HEK293T (cell line): ENCODE measurements at regions not wholly inside any gene's neighbourhood (a gene's known extent, or its start where the extent isn't known, plus 50 kb on each side); places are given as distances from the start of the nearest gene placed in this dataset.

Experiments
- CTCF ChIA-PET: fragments of 350-600 bp; formaldehyde crosslinking; extraction: SDS; loops from one replicate; lab custom pipeline; 2021; ENCODE audit warnings: antibody characterized with exemption, inconsistent platforms; lab: Yijun Ruan, JAX
- POLR2A ChIA-PET: fragments of 350-600 bp; formaldehyde crosslinking; extraction: SDS; loops from one replicate; lab custom pipeline; 2020; ENCODE audit warnings: antibody characterized with exemption, inconsistent platforms; lab: Yijun Ruan, JAX
- DNase-seq: peaks from one replicate; pipeline ENCODE4 v3.0.0; 2012; ENCODE audit warnings: mixed read lengths; ENCODE audit errors: extremely low spot score
- ARNT ChIP-seq: fragments of 450-650 bp; IDR thresholded peaks from 2 replicates; pipeline ENCODE4 v1.6.1; 2017; ENCODE audit warnings: mild to moderate bottlenecking
- BHLHE40 ChIP-seq: fragments of 450-650 bp; IDR thresholded peaks from 2 replicates; pipeline ENCODE4 v1.6.1; 2016; ENCODE audit warnings: mild to moderate bottlenecking, moderate library complexity, borderline replicate concordance
- CTBP1 ChIP-seq: fragments of 450-650 bp; IDR thresholded peaks from 2 replicates; pipeline ENCODE4 v1.6.1; 2016; ENCODE audit warnings: borderline replicate concordance
- ELF4 ChIP-seq: fragments of 450-650 bp; IDR thresholded peaks from 2 replicates; pipeline ENCODE4 v1.6.1; 2017; ENCODE audit warnings: antibody characterized with exemption
- FOXA1 ChIP-seq: fragments of 450-650 bp; IDR thresholded peaks from 2 replicates; pipeline ENCODE4 v1.6.1; 2016; ENCODE audit warnings: mild to moderate bottlenecking
- FOXK2 ChIP-seq: fragments of 450-650 bp; IDR thresholded peaks from 2 replicates; pipeline ENCODE4 v1.6.1; 2016; ENCODE audit warnings: mild to moderate bottlenecking
- FOXM1 ChIP-seq: fragments of 450-650 bp; IDR thresholded peaks from 2 replicates; pipeline ENCODE4 v1.6.1; 2017; ENCODE audit warnings: mild to moderate bottlenecking, borderline replicate concordance
- HDGF ChIP-seq: fragments of 450-650 bp; IDR thresholded peaks from 2 replicates; pipeline ENCODE4 v1.6.1; 2017; ENCODE audit warnings: antibody characterized with exemption, borderline replicate concordance
- L3MBTL2 ChIP-seq: fragments of 450-650 bp; conservative IDR thresholded peaks from 2 replicates; pipeline ENCODE4 v1.6.1; 2016; ENCODE audit warnings: mild to moderate bottlenecking
- LEF1 ChIP-seq: fragments of 450-650 bp; IDR thresholded peaks from 2 replicates; pipeline ENCODE4 v1.6.1; 2017; ENCODE audit warnings: mild to moderate bottlenecking, borderline replicate concordance
- NFRKB ChIP-seq: fragments of 450-650 bp; IDR thresholded peaks from 2 replicates; pipeline ENCODE4 v1.6.1; 2016; ENCODE audit warnings: mild to moderate bottlenecking, moderate library complexity
- SP1 ChIP-seq: fragments of 450-650 bp; IDR thresholded peaks from 2 replicates; pipeline ENCODE4 v1.6.1; 2017
- SUZ12 ChIP-seq: fragments of 450-650 bp; IDR thresholded peaks from 2 replicates; pipeline ENCODE4 v1.6.1; 2016; ENCODE audit warnings: mild to moderate bottlenecking
- TARDBP ChIP-seq: fragments of 450-650 bp; IDR thresholded peaks from 2 replicates; pipeline ENCODE4 v1.6.1; 2016
- ZNF384 ChIP-seq: fragments of 450-650 bp; IDR thresholded peaks from 2 replicates; pipeline ENCODE4 v1.6.1; 2016
- TF ChIP-seq, protein P1 (sequence below): fragments of 450-650 bp; IDR thresholded peaks from 2 replicates; pipeline ENCODE4 v1.6.1; 2016

DNA sequence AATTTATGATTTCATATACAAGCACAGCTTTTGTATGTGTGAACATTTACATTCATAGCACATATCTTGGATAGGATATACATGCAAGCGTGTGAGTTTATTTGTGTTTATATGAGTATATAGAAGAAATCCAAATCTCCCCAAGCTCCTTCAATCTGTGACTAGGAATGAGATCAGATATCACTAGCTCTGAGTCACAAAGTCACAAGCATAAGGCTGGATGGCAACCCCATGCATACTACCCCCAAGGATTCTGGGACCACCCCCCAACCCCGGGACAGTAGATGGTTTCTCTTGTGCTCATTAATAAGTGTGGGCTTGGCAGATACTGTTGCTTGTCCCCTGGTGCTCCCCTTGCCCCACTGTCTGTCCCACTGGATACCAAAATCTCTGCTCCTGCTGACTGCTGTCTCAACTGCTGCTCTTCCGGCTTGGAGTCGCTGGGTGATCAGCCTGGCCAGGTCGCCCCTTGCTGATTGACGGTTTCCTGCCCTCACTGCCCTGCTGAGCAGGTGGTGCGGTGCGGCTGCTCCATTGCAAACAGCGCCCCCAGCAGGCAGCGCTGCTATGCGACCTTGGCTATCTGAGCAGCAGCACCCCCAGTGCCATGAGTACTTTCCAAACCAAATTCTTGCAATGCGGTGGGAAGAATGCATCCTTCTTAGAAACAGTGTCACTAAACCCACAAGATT lies 279.4 kb downstream of the CD83 start:
- no peak for DNase-seq
- CTCF ChIA-PET = interaction anchor here (0.6 kb wide), 1 partner anchor 45 kb away, joined by 3 read pairs; no protein-coding TSS in a partner anchor
- TF ChIP-seq ARNT = no peak
- no peak for TF ChIP-seq SUZ12
- no peak for TF ChIP-seq FOXK2
- no peak for TF ChIP-seq FOXA1
- TF ChIP-seq SP1 = no peak
- TF ChIP-seq HDGF = no peak
- no peak for TF ChIP-seq TARDBP
- TF ChIP-seq L3MBTL2 = no peak
- TF ChIP-seq ELF4 = no peak
- POLR2A ChIA-PET = interaction anchor here (0.8 kb wide), 1 partner anchor 21 kb away, joined by 3 read pairs; no protein-coding TSS in a partner anchor

DNA sequence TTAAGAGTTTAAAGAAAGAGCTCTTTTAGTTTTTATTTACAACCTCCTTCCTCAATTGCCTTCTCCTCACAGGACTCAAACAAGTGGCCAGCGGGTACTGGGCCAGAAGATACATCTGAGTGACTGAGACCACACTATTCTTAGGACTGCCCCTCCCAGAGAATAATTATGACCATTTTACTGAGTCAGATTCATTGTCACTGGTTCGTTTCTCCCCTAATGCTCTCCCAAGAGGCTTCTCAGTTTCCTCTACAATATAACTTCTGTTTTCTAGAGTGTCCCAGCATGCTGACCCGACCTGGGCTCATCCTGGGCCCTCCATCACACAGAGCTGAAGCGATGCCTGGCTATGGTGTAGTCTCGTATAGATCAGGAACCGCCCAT lies 279.9 kb downstream of the CD83 start:
- CTCF ChIA-PET = no interaction called here
- TF ChIP-seq SUZ12 (no peak), CTBP1 (no peak), FOXA1 (no peak), ZNF384 (no peak), BHLHE40 (no peak), ARNT (no peak), TARDBP (no peak), HDGF (no peak), LEF1 (no peak), FOXK2 (no peak), SP1 (no peak)
- TF ChIP-seq, protein P1, sequence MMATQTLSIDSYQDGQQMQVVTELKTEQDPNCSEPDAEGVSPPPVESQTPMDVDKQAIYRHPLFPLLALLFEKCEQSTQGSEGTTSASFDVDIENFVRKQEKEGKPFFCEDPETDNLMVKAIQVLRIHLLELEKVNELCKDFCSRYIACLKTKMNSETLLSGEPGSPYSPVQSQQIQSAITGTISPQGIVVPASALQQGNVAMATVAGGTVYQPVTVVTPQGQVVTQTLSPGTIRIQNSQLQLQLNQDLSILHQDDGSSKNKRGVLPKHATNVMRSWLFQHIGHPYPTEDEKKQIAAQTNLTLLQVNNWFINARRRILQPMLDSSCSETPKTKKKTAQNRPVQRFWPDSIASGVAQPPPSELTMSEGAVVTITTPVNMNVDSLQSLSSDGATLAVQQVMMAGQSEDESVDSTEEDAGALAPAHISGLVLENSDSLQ = no peak
- POLR2A ChIA-PET = no interaction called here
- DNase-seq = no peak

DNA sequence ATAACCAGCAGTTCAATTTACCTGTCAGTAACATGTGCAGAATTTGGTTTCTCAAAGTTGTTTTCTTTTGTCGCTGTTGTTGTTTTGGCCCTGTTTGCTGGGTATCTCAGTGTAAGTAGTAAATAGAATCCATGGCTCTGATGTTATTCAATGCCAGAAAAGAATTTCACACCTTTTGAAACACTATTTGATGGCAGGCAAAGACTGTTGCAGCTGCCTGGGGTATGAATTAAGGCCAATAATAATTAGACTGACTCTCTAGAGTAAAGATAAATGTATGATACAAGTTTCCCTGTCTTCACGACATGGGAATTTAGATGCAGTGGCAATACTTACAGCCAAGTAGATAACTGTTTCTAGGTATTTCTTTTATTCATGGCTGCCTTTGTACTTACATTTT lies 281.4 kb downstream of the CD83 start:
- POLR2A ChIA-PET = no interaction called here

DNA sequence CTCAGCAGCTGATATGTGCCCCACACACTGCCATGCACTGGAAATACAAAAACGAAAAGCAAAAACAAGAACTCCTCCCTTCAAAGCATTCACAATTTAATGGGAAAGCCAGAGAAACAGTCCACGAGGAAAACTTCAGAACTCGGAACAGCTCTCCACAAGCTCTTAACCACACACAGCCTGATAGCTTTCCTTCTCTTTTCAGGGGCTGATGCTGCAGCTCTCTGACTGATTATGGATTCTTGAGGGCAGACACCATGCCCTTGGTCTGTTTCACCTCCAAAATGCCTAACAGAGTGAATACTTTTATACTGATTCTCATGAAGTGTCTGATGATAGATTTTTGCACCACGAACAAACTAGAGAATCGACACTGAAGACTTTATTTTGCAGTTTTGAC lies 282.1 kb downstream of the CD83 start:
- ChIA-PET CTCF (no interaction called here), POLR2A (no interaction called here)
- TF ChIP-seq BHLHE40 = no peak
- TF ChIP-seq FOXM1 = no peak
- TF ChIP-seq TARDBP = no peak
- TF ChIP-seq HDGF = no peak
- TF ChIP-seq FOXA1 = no peak
- no peak for TF ChIP-seq SP1
- no peak for DNase-seq

More for the DNA sequence above, 281.4 kb downstream of the CD83 start:
- CTCF ChIA-PET = no interaction called here
- TF ChIP-seq FOXK2 = no peak
- TF ChIP-seq ELF4 = no peak
- no peak for TF ChIP-seq ARNT
- TF ChIP-seq, protein P1 = no peak
- no peak for TF ChIP-seq FOXA1
- DNase-seq = no peak

DNA sequence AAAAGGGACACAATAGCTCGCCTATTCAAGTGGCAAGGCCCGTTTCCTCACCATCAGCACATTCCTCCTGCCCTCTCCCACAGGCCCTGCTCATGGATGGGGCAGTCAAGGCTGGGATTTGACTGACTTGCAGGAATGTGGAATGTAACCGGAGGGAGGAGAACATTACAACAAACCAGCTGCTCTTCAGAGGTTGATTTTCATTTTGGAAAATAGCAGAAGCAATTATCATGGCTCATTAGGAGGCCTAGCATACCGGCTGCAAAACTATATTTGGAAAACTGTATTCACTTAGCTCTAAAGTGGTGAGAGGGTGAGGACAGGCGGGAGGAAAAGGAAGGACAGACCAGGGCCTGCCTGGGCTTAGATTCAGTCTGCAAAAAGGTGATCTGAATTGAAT lies 283.7 kb downstream of the CD83 start:
- ChIA-PET CTCF (no interaction called here), POLR2A (no interaction called here)
- DNase-seq = no peak
- TF ChIP-seq TARDBP = no peak
- no peak for TF ChIP-seq NFRKB
- no peak for TF ChIP-seq L3MBTL2
- no peak for TF ChIP-seq FOXK2
- TF ChIP-seq, protein P1 = no peak
- no peak for TF ChIP-seq SP1
- TF ChIP-seq FOXM1 = no peak
- no peak for TF ChIP-seq LEF1
- TF ChIP-seq HDGF = no peak
- no peak for TF ChIP-seq ARNT
- no peak for TF ChIP-seq ZNF384
- TF ChIP-seq ELF4 = no peak
- TF ChIP-seq BHLHE40 = no peak
- no peak for TF ChIP-seq SUZ12
- TF ChIP-seq CTBP1 = no peak
- TF ChIP-seq FOXA1 = no peak

DNA sequence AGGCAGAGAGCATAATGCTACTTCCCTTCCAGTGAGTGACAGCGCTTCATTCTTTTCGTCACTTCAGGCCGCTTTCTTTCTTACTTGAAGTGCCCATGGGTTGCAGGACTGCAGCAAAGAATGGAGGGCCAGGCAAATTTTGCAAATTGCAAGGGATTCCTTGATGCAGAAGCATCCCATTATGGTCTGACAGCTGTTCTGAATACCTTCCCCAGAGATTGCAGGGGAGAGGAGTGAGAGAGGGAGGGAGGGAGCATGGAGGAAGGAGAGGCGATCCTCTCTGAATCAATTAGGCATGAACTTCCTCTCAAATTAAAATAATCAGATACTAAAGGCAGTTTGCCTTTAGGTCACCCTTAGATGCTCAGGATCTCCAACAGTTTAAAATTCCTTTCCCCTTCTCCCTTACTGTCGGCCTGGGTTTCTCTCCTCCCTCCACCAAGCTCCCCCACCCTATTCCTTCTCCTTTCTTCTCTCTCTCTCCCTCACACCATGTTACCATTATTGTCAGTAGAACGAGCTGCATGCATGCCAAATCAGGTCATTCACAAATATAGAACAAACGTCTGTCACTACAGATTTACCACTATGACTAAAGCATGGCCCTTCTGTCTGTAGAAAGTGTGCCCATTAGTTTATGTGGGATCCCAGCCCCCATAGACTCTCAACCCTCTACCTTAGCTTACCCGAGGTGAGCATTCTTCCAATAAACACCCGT lies 289.2 kb downstream of the CD83 start:
- POLR2A ChIA-PET = no interaction called here
- no peak for TF ChIP-seq FOXM1
- TF ChIP-seq L3MBTL2 = no peak
- no peak for TF ChIP-seq FOXK2
- TF ChIP-seq HDGF = no peak
- TF ChIP-seq SUZ12 = no peak
- no peak for DNase-seq
- CTCF ChIA-PET = no interaction called here
